Neural cell (in vitro differentiated cells): ENCODE measurements at regions not wholly inside any gene's neighbourhood (a gene's known extent, or its start where the extent isn't known, plus 50 kb on each side); places are given as distances from the start of the nearest gene placed in this dataset.
"Not testable (repeated sequence)": the region's sequence is repeated elsewhere in the genome, so short reads cannot be mapped to it uniquely, and the experiment has no call there.

ENCODE experiments used
- H2AFZ ChIP-seq: fragments of 200-600, 300-800 bp; sonication (generic), shearing (Covaris generic); 2 replicates; pipeline ENCODE4 v1.6.0; 2014; ENCODE audit warnings: low read depth, mild to moderate bottlenecking, antibody characterized with exemption, low read length, moderate library complexity
- H3F3A ChIP-seq: fragments of 200-600 bp; shearing (Covaris generic); 2 replicates; pipeline ENCODE4 v1.6.1; 2016; ENCODE audit warnings: mild to moderate bottlenecking, moderate library complexity, mixed read lengths, antibody characterized with exemption, low read length; ENCODE audit not compliant: insufficient read depth, poor library complexity, severe bottlenecking
- H3K27ac ChIP-seq: fragments of 200-600, 300-800 bp; sonication (generic), shearing (Covaris generic); 2 replicates; pipeline ENCODE4 v1.5.1; 2014; ENCODE audit warnings: mild to moderate bottlenecking, low read length, moderate library complexity
- H3K27me3 ChIP-seq: fragments of 300-800, 200-600 bp; sonication (generic), shearing (Covaris generic); 2 replicates; pipeline ENCODE4 v1.6.0; 2014; ENCODE audit warnings: mild to moderate bottlenecking, low read depth, low read length, moderate library complexity; ENCODE audit not compliant: insufficient read depth
- H3K36me3 ChIP-seq: fragments of 300-800, 200-600 bp; sonication (generic), shearing (Covaris generic); 2 replicates; pipeline ENCODE4 v1.5.1; 2014; ENCODE audit warnings: mild to moderate bottlenecking, antibody characterized with exemption, low read length, moderate library complexity; ENCODE audit not compliant: insufficient read depth
- H3K4me2 ChIP-seq: fragments of 300-800, 200-600 bp; sonication (generic), shearing (Covaris generic); 2 replicates; pipeline ENCODE4 v1.6.0; 2014; ENCODE audit warnings: mild to moderate bottlenecking, low read length
- H3K4me3 ChIP-seq: fragments of 300-800, 200-600 bp; sonication (generic), shearing (Covaris generic); 2 replicates; pipeline ENCODE4 v1.5.1; 2014; ENCODE audit warnings: mild to moderate bottlenecking, low read length, moderate library complexity
- H3K79me2 ChIP-seq: fragments of 200-600 bp; shearing (Covaris generic); replicated peaks from 2 replicates; pipeline ENCODE4 v1.6.0; 2014; ENCODE audit warnings: mild to moderate bottlenecking, low read length, moderate library complexity; ENCODE audit not compliant: insufficient read depth
- H3K9ac ChIP-seq: fragments of 300-800, 200-600 bp; sonication (generic), shearing (Covaris generic); 2 replicates; pipeline ENCODE4 v1.6.1; 2016; ENCODE audit warnings: mild to moderate bottlenecking, low read length, mixed read lengths
- H3K9me2 ChIP-seq: fragments of 200-600 bp; shearing (Covaris generic); 2 replicates; pipeline ENCODE4 v1.6.1; 2016; ENCODE audit warnings: mild to moderate bottlenecking, low read length, mixed read lengths; ENCODE audit not compliant: insufficient read depth
- H3K9me3 ChIP-seq: fragments of 200-600, 300-800 bp; sonication (generic), shearing (Covaris generic); 2 replicates; pipeline ENCODE4 v1.6.1; 2016; ENCODE audit warnings: mild to moderate bottlenecking, mixed run types, low read length, moderate library complexity, mixed read lengths
- H4K20me1 ChIP-seq: fragments of 200-600 bp; shearing (Covaris generic); 2 replicates; pipeline ENCODE4 v1.6.1; 2016; ENCODE audit warnings: mild to moderate bottlenecking, mixed run types; ENCODE audit not compliant: insufficient read depth
- EP300 ChIP-seq: fragments of 450-650 bp; conservative IDR thresholded peaks from 2 replicates; pipeline ENCODE4 v1.6.1; 2014; ENCODE audit warnings: antibody characterized with exemption, mild to moderate bottlenecking, moderate library complexity; ENCODE audit not compliant: poor library complexity, severe bottlenecking
- EZH2 ChIP-seq: fragments of 200-600, 300-800 bp; shearing (Covaris generic), sonication (generic); IDR thresholded peaks from 2 replicates; pipeline ENCODE4 v1.6.1; 2014; ENCODE audit warnings: antibody characterized with exemption, low read length, borderline replicate concordance, mild to moderate bottlenecking; ENCODE audit not compliant: insufficient read depth, poor library complexity, severe bottlenecking
- MXI1 ChIP-seq: fragments of 450-650 bp; conservative IDR thresholded peaks from 2 replicates; pipeline ENCODE4 v1.6.1; 2014; ENCODE audit warnings: antibody characterized with exemption, mild to moderate bottlenecking; ENCODE audit not compliant: poor library complexity, severe bottlenecking
- POLR2AphosphoS5 ChIP-seq: IDR thresholded peaks from 2 replicates; pipeline ENCODE4 v1.6.1; 2012
- RAD21 ChIP-seq: fragments of 450-650 bp; conservative IDR thresholded peaks from 2 replicates; pipeline ENCODE4 v1.6.1; 2014; ENCODE audit warnings: antibody characterized with exemption, mild to moderate bottlenecking, moderate library complexity
- REST ChIP-seq: IDR thresholded peaks from 2 replicates; pipeline ENCODE4 v1.6.1; 2012; ENCODE audit warnings: borderline replicate concordance
- SMC3 ChIP-seq: fragments of 450-650 bp; conservative IDR thresholded peaks from 2 replicates; pipeline ENCODE4 v1.6.1; 2014; ENCODE audit warnings: antibody characterized with exemption, mild to moderate bottlenecking, moderate library complexity; ENCODE audit not compliant: poor library complexity
- TF ChIP-seq, protein P1 (sequence below): fragments of 450-650 bp; IDR thresholded peaks from 2 replicates; pipeline ENCODE4 v1.5.1; 2014; ENCODE audit warnings: antibody characterized with exemption, mild to moderate bottlenecking, moderate library complexity; ENCODE audit not compliant: poor library complexity, severe bottlenecking

DNA sequence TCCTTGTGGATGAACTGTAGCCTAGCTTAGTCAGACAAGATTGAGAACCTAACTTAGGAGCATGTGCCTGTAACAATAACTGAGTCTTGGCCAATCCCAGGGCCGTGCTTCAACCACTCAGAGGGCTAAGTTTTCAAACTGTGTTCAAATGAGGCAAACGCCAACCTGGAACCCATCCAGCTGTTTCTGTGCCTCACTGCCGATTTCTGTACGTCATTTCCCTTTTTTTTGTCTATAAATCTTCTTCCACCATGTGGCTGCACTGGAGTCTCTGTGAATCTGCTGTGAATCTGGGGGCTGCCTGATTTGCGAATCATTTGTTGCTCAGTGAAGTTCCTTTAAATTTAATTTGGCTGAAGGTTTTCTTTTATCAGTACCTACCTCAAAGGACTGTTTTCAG, 115.0 kb upstream of the CHD6 start:
- H3K36me3 ChIP-seq: no peaks in the 10 kb centered on the region
- H3K9me3 ChIP-seq: no peaks in the 10 kb centered on the region
- no peaks in the 10 kb centered on the region for H3F3A ChIP-seq
- TF ChIP-seq RAD21 (no peak), REST (no peak), MXI1 (no peak), EP300 (no peak), SMC3 (no peak), EZH2 (no peak)
- no peak overlapping the region for H3K4me2 ChIP-seq
- H4K20me1 ChIP-seq: no peaks in the 10 kb centered on the region
- H2AFZ ChIP-seq: no peak overlapping the region
- no peaks in the 10 kb centered on the region for H3K27me3 ChIP-seq
- no peaks in the 10 kb centered on the region for H3K9me2 ChIP-seq
- no peaks in the 10 kb centered on the region for H3K79me2 ChIP-seq
- H3K4me3 ChIP-seq: no peak overlapping the region
- H3K27ac ChIP-seq: no peak overlapping the region
- no peak overlapping the region for H3K9ac ChIP-seq

GRCh38 chr20:41731198-41731597, 113.0 kb upstream of the CHD6 start:
- H3K4me2 ChIP-seq, H3K27ac ChIP-seq, H3K9me2 ChIP-seq, H3K79me2 ChIP-seq, H3K36me3 ChIP-seq, H2AFZ ChIP-seq, H3F3A ChIP-seq, H3K27me3 ChIP-seq, H3K4me3 ChIP-seq, H3K9ac ChIP-seq, H4K20me1 ChIP-seq, H3K9me3 ChIP-seq: not testable (repeated sequence)

GRCh38 chr20:41727681-41728080, 109.5 kb upstream of the CHD6 start:
- not testable (repeated sequence) for H3K36me3 ChIP-seq, H3K4me2 ChIP-seq, H2AFZ ChIP-seq, H3K9me2 ChIP-seq, H4K20me1 ChIP-seq, H3K9ac ChIP-seq, H3K9me3 ChIP-seq, H3K27me3 ChIP-seq, H3K27ac ChIP-seq, H3F3A ChIP-seq, H3K79me2 ChIP-seq, H3K4me3 ChIP-seq

DNA sequence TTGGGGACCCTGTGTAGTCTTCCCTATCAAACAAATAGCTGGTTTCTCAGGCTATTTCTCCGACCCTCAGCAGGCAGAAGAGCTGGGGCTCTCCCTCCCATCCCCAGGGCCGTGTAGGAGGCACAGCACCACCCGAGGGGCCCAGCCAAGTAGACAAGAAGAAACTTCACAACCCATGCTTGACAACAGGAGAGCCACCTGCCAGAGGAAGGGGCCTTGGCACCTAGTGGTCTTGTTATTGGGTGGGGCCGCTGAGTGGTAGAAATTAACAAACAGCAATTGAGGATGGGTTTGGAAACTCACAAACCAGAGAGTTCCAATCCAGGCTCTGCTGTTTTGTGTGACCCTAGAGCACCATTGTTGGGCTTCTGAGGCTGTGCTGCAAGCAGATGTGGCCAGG, 108.5 kb upstream of the CHD6 start:
- Histone ChIP-seq H3K4me2 (no peak overlapping the region), H4K20me1 (no peaks in the 10 kb centered on the region), H3K27ac (no peak overlapping the region), H3K79me2 (no peaks in the 10 kb centered on the region), H3K9ac (no peak overlapping the region), H3K36me3 (no peaks in the 10 kb centered on the region), H2AFZ (no peak overlapping the region), H3K27me3 (no peaks in the 10 kb centered on the region), H3F3A (no peaks in the 10 kb centered on the region), H3K4me3 (no peak overlapping the region), H3K9me3 (no peaks in the 10 kb centered on the region), H3K9me2 (no peaks in the 10 kb centered on the region)
- TF ChIP-seq SMC3 (no peak), POLR2AphosphoS5 (no peak), EP300 (no peak), MXI1 (no peak)
- TF ChIP-seq, protein P1, sequence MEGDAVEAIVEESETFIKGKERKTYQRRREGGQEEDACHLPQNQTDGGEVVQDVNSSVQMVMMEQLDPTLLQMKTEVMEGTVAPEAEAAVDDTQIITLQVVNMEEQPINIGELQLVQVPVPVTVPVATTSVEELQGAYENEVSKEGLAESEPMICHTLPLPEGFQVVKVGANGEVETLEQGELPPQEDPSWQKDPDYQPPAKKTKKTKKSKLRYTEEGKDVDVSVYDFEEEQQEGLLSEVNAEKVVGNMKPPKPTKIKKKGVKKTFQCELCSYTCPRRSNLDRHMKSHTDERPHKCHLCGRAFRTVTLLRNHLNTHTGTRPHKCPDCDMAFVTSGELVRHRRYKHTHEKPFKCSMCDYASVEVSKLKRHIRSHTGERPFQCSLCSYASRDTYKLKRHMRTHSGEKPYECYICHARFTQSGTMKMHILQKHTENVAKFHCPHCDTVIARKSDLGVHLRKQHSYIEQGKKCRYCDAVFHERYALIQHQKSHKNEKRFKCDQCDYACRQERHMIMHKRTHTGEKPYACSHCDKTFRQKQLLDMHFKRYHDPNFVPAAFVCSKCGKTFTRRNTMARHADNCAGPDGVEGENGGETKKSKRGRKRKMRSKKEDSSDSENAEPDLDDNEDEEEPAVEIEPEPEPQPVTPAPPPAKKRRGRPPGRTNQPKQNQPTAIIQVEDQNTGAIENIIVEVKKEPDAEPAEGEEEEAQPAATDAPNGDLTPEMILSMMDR: no peak
